SK-N-SH (cell line): ENCODE measurements at regions not wholly inside any gene's neighbourhood (a gene's known extent, or its start where the extent isn't known, plus 50 kb on each side); places are given as distances from the start of the nearest gene placed in this dataset.

Experiments
- CTCF ChIA-PET: fragments of 300-600, 350-600 bp; formaldehyde crosslinking; extraction: SDS; loops from one replicate; lab custom pipeline; 2021; lab: Yijun Ruan, JAX
- POLR2A ChIA-PET: fragments of 350-600 bp; sonication (Branson Sonifier 250); formaldehyde crosslinking; extraction: SDS; loops from one replicate; lab custom pipeline; 2020; ENCODE audit warnings: antibody characterized with exemption, inconsistent platforms; lab: Yijun Ruan, JAX
- DNase-seq: peaks from one replicate; pipeline ENCODE4 v3.0.0; 2012
- H2AFZ ChIP-seq: fragments of 200-600 bp; sonication (generic); 2 replicates; pipeline ENCODE4 v1.8.1; 2016; ENCODE audit warnings: antibody characterized with exemption, mild to moderate bottlenecking, low read depth
- H3F3A ChIP-seq: fragments of 200-600 bp; sonication (generic); replicated peaks from 2 replicates; pipeline ENCODE3; 2016; ENCODE audit warnings: antibody characterized with exemption, mild to moderate bottlenecking; ENCODE audit not compliant: insufficient read depth
- H3K27ac ChIP-seq, 2 experiments: fragments of 200-500 bp in 1 of 2; fragments of 200-600 bp in 1 of 2; sonication (Bioruptor generic) in 1 of 2; sonication (generic), shearing (Covaris generic) in 1 of 2; 2 replicates each; pipeline versions ENCODE4 v1.5.1 to v1.6.1; 2014 to 2016; ENCODE audit warnings: low read depth in 2 of 2, inconsistent platforms in 1 of 2, low read length in 1 of 2, mild to moderate bottlenecking in 1 of 2, mixed read lengths in 1 of 2
- H3K27me3 ChIP-seq: fragments of 200-600 bp; sonication (generic), shearing (Covaris generic); 2 replicates; pipeline ENCODE4 v1.6.1; 2016; ENCODE audit warnings: mixed run types; ENCODE audit not compliant: insufficient read depth
- H3K36me3 ChIP-seq, 2 experiments: fragments of 200-500 bp in 1 of 2; fragments of 200-600 bp in 1 of 2; sonication (Bioruptor generic) in 1 of 2; sonication (generic) in 1 of 2; replicated peaks in 1 of 2; 2 replicates each; pipeline versions ENCODE3 to v1.5.1; 2014 to 2016; ENCODE audit warnings: low read length in 1 of 2, mild to moderate bottlenecking in 1 of 2; ENCODE audit not compliant: insufficient read depth in 2 of 2, control insufficient read depth in 1 of 2
- H3K4me1 ChIP-seq, 2 experiments: fragments of 200-500 bp in 1 of 2; fragments of 200-600 bp in 1 of 2; sonication (Bioruptor generic) in 1 of 2; sonication (generic), shearing (Covaris generic) in 1 of 2; 2 replicates each; pipeline versions ENCODE4 v1.5.1 to v1.6.1; 2014 to 2016; ENCODE audit warnings: low read depth in 1 of 2, low read length in 1 of 2, mixed run types in 1 of 2; ENCODE audit not compliant: insufficient read depth in 2 of 2, control insufficient read depth in 1 of 2
- H3K4me2 ChIP-seq: fragments of 200-600 bp; sonication (generic), shearing (Covaris generic); 2 replicates; pipeline ENCODE4 v1.6.1; 2017; ENCODE audit warnings: mixed run types
- H3K4me3 ChIP-seq, 2 experiments: fragments of 200-500 bp in 1 of 2; fragments of 200-600 bp in 1 of 2; sonication (Bioruptor generic) in 1 of 2; sonication (generic), shearing (Covaris generic) in 1 of 2; 2 replicates each; pipeline versions ENCODE4 v1.5.1 to v1.8.1; 2014 to 2016; ENCODE audit warnings: low read depth in 2 of 2, inconsistent platforms in 1 of 2, low read length in 1 of 2, mild to moderate bottlenecking in 1 of 2, mixed read lengths in 1 of 2, moderate library complexity in 1 of 2
- H3K79me2 ChIP-seq: fragments of 200-600 bp; sonication (generic); 2 replicates; pipeline ENCODE4 v1.8.1; 2017; ENCODE audit warnings: mild to moderate bottlenecking; ENCODE audit not compliant: insufficient read depth
- H3K9ac ChIP-seq: fragments of 200-600 bp; sonication (generic); 2 replicates; pipeline ENCODE4 v1.6.1; 2017; ENCODE audit warnings: mixed run types
- H3K9me2 ChIP-seq: fragments of 200-600 bp; sonication (generic); 2 replicates; pipeline ENCODE4 v1.6.1; 2017; ENCODE audit warnings: mixed run types
- H3K9me3 ChIP-seq: fragments of 200-600 bp; sonication (generic); 2 replicates; pipeline ENCODE4 v1.6.1; 2017; ENCODE audit warnings: mixed run types, mild to moderate bottlenecking, moderate library complexity
- H4K20me1 ChIP-seq: fragments of 200-600 bp; sonication (generic); 2 replicates; pipeline ENCODE4 v1.6.1; 2017; ENCODE audit warnings: mild to moderate bottlenecking, mixed run types; ENCODE audit not compliant: insufficient read depth
- ELF1 ChIP-seq: IDR thresholded peaks from 2 replicates; pipeline ENCODE4 v1.4.0; 2012
- EZH2phosphoT487 ChIP-seq: fragments of 200-600 bp; sonication (generic); IDR thresholded peaks from 2 replicates; pipeline ENCODE4 v1.6.1; 2017; ENCODE audit warnings: low read depth, mixed run types, mild to moderate bottlenecking, antibody characterized with exemption, moderate library complexity, borderline replicate concordance
- FOXM1 ChIP-seq: IDR thresholded peaks from 2 replicates; pipeline ENCODE4 v1.4.0; 2012; ENCODE audit warnings: low read depth, mild to moderate bottlenecking
- GABPA ChIP-seq: IDR thresholded peaks from 2 replicates; pipeline ENCODE4 v1.4.0; 2012; ENCODE audit warnings: low read depth, mild to moderate bottlenecking
- MEF2A ChIP-seq: IDR thresholded peaks from 2 replicates; pipeline ENCODE4 v1.4.0; 2012; ENCODE audit warnings: low read depth, borderline replicate concordance
- NRF1 ChIP-seq: IDR thresholded peaks from 2 replicates; pipeline ENCODE4 v1.6.1; 2012; ENCODE audit warnings: low read depth, mild to moderate bottlenecking, low read length
- POLR2AphosphoS5 ChIP-seq: IDR thresholded peaks from 2 replicates; pipeline ENCODE4 v1.6.1; 2012; ENCODE audit warnings: low read depth, low read length
- RAD21 ChIP-seq: IDR thresholded peaks from 2 replicates; pipeline ENCODE4 v1.6.1; 2012; ENCODE audit warnings: mild to moderate bottlenecking, low read length
- RCOR1 ChIP-seq: fragments of 150-350 bp; IDR thresholded peaks from 2 replicates; pipeline ENCODE4 v1.6.1; 2017; ENCODE audit warnings: antibody characterized with exemption, low read length
- RFX5 ChIP-seq: IDR thresholded peaks from 2 replicates; pipeline ENCODE4 v1.6.1; 2012; ENCODE audit warnings: mild to moderate bottlenecking, improper control_type of control experiment, low read length
- TCF12 ChIP-seq: IDR thresholded peaks from 2 replicates; pipeline ENCODE4 v1.4.0; 2012
- TEAD4 ChIP-seq: IDR thresholded peaks from 2 replicates; pipeline ENCODE4 v1.4.0; 2012; ENCODE audit warnings: mild to moderate bottlenecking, borderline replicate concordance; ENCODE audit not compliant: insufficient read depth
- WGBS: methylation state at CpG from one replicate; pipeline ENCODE4 v1.1.6; 2017; ENCODE audit warnings: low lambda C conversion rate; 5-methylcytosine and 5-hydroxymethylcytosine counted together
- TF ChIP-seq, protein P1 (sequence below): fragments of 150-350 bp; IDR thresholded peaks from 2 replicates; pipeline ENCODE4 v1.6.1; 2017; ENCODE audit warnings: antibody characterized with exemption, low read length, low read depth, borderline replicate concordance
- TF ChIP-seq, protein P2 (sequence below): fragments of 200-600 bp; sonication (generic); IDR thresholded peaks from 2 replicates; pipeline ENCODE4 v1.6.1; 2017; ENCODE audit warnings: antibody characterized with exemption, mild to moderate bottlenecking, moderate library complexity
- TF ChIP-seq, protein P3 (sequence below): IDR thresholded peaks from 2 replicates; pipeline ENCODE4 v1.4.0; 2012; ENCODE audit warnings: low read depth, borderline replicate concordance
- TF ChIP-seq, protein P4 (sequence below): IDR thresholded peaks from 2 replicates; pipeline ENCODE4 v1.4.0; 2012; ENCODE audit warnings: low read depth
- TF ChIP-seq, protein P5 (sequence below): fragments of 150-350 bp; IDR thresholded peaks from 2 replicates; pipeline ENCODE4 v1.6.1; 2016; ENCODE audit warnings: mild to moderate bottlenecking, low read depth, low read length

DNA sequence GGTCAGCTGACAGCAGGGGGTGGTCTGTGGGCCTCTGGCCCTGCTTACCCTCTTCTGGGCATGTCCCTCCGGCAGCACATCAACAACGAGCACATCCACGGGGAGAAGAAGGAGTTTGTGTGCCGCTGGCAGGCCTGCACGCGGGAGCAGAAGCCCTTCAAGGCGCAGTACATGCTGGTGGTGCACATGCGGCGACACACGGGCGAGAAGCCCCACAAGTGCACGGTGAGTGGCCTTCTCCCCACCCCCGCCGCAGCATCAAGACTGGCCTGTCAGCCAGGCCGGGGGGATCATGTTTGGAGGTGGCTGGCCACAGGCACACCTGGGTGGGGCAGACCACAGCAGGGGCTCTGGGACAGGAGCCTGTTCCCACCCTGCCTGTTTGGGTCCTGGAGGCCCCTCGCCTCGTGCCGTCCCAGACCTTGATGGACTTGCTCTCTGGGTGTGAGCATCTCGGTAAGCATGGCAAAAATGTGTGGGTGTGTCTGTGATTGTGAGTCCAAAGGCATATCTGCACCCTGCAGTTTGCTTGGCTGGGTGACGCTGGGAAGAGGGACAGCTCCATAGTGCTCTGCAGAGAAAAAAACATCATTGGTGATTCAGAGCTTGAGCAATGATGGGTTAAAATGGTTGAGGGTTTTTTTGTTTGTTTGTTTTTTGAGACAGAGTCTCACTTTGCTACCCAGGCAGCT lies 242.8 kb downstream of the GLI2 start:
- TF ChIP-seq ELF1: no peak
- TF ChIP-seq MEF2A: no peak
- TF ChIP-seq, protein P1, sequence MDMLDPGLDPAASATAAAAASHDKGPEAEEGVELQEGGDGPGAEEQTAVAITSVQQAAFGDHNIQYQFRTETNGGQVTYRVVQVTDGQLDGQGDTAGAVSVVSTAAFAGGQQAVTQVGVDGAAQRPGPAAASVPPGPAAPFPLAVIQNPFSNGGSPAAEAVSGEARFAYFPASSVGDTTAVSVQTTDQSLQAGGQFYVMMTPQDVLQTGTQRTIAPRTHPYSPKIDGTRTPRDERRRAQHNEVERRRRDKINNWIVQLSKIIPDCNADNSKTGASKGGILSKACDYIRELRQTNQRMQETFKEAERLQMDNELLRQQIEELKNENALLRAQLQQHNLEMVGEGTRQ: no peak
- TF ChIP-seq RAD21: no peak
- TF ChIP-seq GABPA: no peak
- TF ChIP-seq, protein P2, sequence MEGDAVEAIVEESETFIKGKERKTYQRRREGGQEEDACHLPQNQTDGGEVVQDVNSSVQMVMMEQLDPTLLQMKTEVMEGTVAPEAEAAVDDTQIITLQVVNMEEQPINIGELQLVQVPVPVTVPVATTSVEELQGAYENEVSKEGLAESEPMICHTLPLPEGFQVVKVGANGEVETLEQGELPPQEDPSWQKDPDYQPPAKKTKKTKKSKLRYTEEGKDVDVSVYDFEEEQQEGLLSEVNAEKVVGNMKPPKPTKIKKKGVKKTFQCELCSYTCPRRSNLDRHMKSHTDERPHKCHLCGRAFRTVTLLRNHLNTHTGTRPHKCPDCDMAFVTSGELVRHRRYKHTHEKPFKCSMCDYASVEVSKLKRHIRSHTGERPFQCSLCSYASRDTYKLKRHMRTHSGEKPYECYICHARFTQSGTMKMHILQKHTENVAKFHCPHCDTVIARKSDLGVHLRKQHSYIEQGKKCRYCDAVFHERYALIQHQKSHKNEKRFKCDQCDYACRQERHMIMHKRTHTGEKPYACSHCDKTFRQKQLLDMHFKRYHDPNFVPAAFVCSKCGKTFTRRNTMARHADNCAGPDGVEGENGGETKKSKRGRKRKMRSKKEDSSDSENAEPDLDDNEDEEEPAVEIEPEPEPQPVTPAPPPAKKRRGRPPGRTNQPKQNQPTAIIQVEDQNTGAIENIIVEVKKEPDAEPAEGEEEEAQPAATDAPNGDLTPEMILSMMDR: no peak
- TF ChIP-seq RFX5: no peak
- TF ChIP-seq RCOR1: no peak
- no peak for TF ChIP-seq TCF12
- no peak for TF ChIP-seq TEAD4
- no peak for TF ChIP-seq NRF1
- no peak for TF ChIP-seq FOXM1
- no peak for TF ChIP-seq EZH2phosphoT487
- TF ChIP-seq, protein P3, sequence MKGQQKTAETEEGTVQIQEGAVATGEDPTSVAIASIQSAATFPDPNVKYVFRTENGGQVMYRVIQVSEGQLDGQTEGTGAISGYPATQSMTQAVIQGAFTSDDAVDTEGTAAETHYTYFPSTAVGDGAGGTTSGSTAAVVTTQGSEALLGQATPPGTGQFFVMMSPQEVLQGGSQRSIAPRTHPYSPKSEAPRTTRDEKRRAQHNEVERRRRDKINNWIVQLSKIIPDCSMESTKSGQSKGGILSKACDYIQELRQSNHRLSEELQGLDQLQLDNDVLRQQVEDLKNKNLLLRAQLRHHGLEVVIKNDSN: no peak
- TF ChIP-seq, protein P4, sequence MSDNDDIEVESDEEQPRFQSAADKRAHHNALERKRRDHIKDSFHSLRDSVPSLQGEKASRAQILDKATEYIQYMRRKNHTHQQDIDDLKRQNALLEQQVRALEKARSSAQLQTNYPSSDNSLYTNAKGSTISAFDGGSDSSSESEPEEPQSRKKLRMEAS: no peak
- TF ChIP-seq, protein P5, sequence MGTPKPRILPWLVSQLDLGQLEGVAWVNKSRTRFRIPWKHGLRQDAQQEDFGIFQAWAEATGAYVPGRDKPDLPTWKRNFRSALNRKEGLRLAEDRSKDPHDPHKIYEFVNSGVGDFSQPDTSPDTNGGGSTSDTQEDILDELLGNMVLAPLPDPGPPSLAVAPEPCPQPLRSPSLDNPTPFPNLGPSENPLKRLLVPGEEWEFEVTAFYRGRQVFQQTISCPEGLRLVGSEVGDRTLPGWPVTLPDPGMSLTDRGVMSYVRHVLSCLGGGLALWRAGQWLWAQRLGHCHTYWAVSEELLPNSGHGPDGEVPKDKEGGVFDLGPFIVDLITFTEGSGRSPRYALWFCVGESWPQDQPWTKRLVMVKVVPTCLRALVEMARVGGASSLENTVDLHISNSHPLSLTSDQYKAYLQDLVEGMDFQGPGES: no peak
- TF ChIP-seq POLR2AphosphoS5: no peak
- H3K79me2 ChIP-seq: no peaks in the 10 kb centered on the region
- no peaks in the 10 kb centered on the region for H4K20me1 ChIP-seq
- H3K4me3 ChIP-seq: no peak overlapping the region
- CTCF ChIA-PET: no interaction called here
- no peaks in the 10 kb centered on the region for H3K27me3 ChIP-seq
- peaks cover 5 to 30% of the 10 kb centered on the region in 2 experiments for H3K36me3 ChIP-seq
- no peak overlapping the region for H3K4me2 ChIP-seq
- no peak for DNase-seq
- H3K9me2 ChIP-seq: no peaks in the 10 kb centered on the region
- no peaks in the 10 kb centered on the region for H3K9me3 ChIP-seq
- no peak overlapping the region for H3K9ac ChIP-seq
- H2AFZ ChIP-seq: no peak overlapping the region
- H3K4me1 ChIP-seq: peaks cover 0 to 29% of the 10 kb centered on the region in 2 experiments; a peak in 1 of 4 replicates
- H3F3A ChIP-seq: no peaks in the 10 kb centered on the region
- H3K27ac ChIP-seq: no peak overlapping the region
- POLR2A ChIA-PET: no interaction called here
- 86% methylated on average over 12 of the region's 20 CpGs for WGBS
